HEK293T (cell line): ENCODE measurements at regions not wholly inside any gene's neighbourhood (a gene's known extent, or its start where the extent isn't known, plus 50 kb on each side); places are given as distances from the start of the nearest gene placed in this dataset.

Experiments used
- CTCF ChIA-PET: fragments of 350-600 bp; formaldehyde crosslinking; extraction: SDS; loops from one replicate; lab custom pipeline; 2021; ENCODE audit warnings: antibody characterized with exemption, inconsistent platforms; lab: Yijun Ruan, JAX
- POLR2A ChIA-PET: fragments of 350-600 bp; formaldehyde crosslinking; extraction: SDS; loops from one replicate; lab custom pipeline; 2020; ENCODE audit warnings: antibody characterized with exemption, inconsistent platforms; lab: Yijun Ruan, JAX
- DNase-seq: peaks from one replicate; pipeline ENCODE4 v3.0.0; 2012; ENCODE audit warnings: mixed read lengths; ENCODE audit errors: extremely low spot score
- ARNT ChIP-seq: fragments of 450-650 bp; IDR thresholded peaks from 2 replicates; pipeline ENCODE4 v1.6.1; 2017; ENCODE audit warnings: mild to moderate bottlenecking
- BHLHE40 ChIP-seq: fragments of 450-650 bp; IDR thresholded peaks from 2 replicates; pipeline ENCODE4 v1.6.1; 2016; ENCODE audit warnings: mild to moderate bottlenecking, moderate library complexity, borderline replicate concordance
- CTBP1 ChIP-seq: fragments of 450-650 bp; IDR thresholded peaks from 2 replicates; pipeline ENCODE4 v1.6.1; 2016; ENCODE audit warnings: borderline replicate concordance
- ELF4 ChIP-seq: fragments of 450-650 bp; IDR thresholded peaks from 2 replicates; pipeline ENCODE4 v1.6.1; 2017; ENCODE audit warnings: antibody characterized with exemption
- FOXA1 ChIP-seq: fragments of 450-650 bp; IDR thresholded peaks from 2 replicates; pipeline ENCODE4 v1.6.1; 2016; ENCODE audit warnings: mild to moderate bottlenecking
- FOXK2 ChIP-seq: fragments of 450-650 bp; IDR thresholded peaks from 2 replicates; pipeline ENCODE4 v1.6.1; 2016; ENCODE audit warnings: mild to moderate bottlenecking
- FOXM1 ChIP-seq: fragments of 450-650 bp; IDR thresholded peaks from 2 replicates; pipeline ENCODE4 v1.6.1; 2017; ENCODE audit warnings: mild to moderate bottlenecking, borderline replicate concordance
- HDGF ChIP-seq: fragments of 450-650 bp; IDR thresholded peaks from 2 replicates; pipeline ENCODE4 v1.6.1; 2017; ENCODE audit warnings: antibody characterized with exemption, borderline replicate concordance
- L3MBTL2 ChIP-seq: fragments of 450-650 bp; conservative IDR thresholded peaks from 2 replicates; pipeline ENCODE4 v1.6.1; 2016; ENCODE audit warnings: mild to moderate bottlenecking
- LEF1 ChIP-seq: fragments of 450-650 bp; IDR thresholded peaks from 2 replicates; pipeline ENCODE4 v1.6.1; 2017; ENCODE audit warnings: mild to moderate bottlenecking, borderline replicate concordance
- NFRKB ChIP-seq: fragments of 450-650 bp; IDR thresholded peaks from 2 replicates; pipeline ENCODE4 v1.6.1; 2016; ENCODE audit warnings: mild to moderate bottlenecking, moderate library complexity
- PKNOX1 ChIP-seq: fragments of 450-650 bp; IDR thresholded peaks from 2 replicates; pipeline ENCODE4 v1.6.1; 2016
- SP1 ChIP-seq: fragments of 450-650 bp; IDR thresholded peaks from 2 replicates; pipeline ENCODE4 v1.6.1; 2017
- SUZ12 ChIP-seq: fragments of 450-650 bp; IDR thresholded peaks from 2 replicates; pipeline ENCODE4 v1.6.1; 2016; ENCODE audit warnings: mild to moderate bottlenecking
- TARDBP ChIP-seq: fragments of 450-650 bp; IDR thresholded peaks from 2 replicates; pipeline ENCODE4 v1.6.1; 2016
- ZNF384 ChIP-seq: fragments of 450-650 bp; IDR thresholded peaks from 2 replicates; pipeline ENCODE4 v1.6.1; 2016

GRCh38 chr15:53844634-53845033 lies 85.2 kb upstream of the WDR72 start:
- ChIA-PET POLR2A (no interaction called here), CTCF (no interaction called here)
- no peak for DNase-seq
- TF ChIP-seq ELF4 (no peak), FOXA1 (no peak), FOXK2 (no peak), HDGF (no peak), SUZ12 (no peak), FOXM1 (no peak), ZNF384 (no peak), CTBP1 (no peak), ARNT (no peak), NFRKB (no peak), TARDBP (no peak), BHLHE40 (no peak), LEF1 (no peak), PKNOX1 (no peak), SP1 (no peak), L3MBTL2 (no peak)

GRCh38 chr15:53843869-53844569 lies 84.6 kb upstream of the WDR72 start:
- no peak for DNase-seq
- POLR2A ChIA-PET: no interaction called here
- CTCF ChIA-PET: no interaction called here
- no peak for TF ChIP-seq FOXA1
- no peak for TF ChIP-seq CTBP1
- TF ChIP-seq LEF1: no peak
- TF ChIP-seq SP1: no peak
- no peak for TF ChIP-seq FOXK2
- no peak for TF ChIP-seq SUZ12
- TF ChIP-seq TARDBP: no peak
- TF ChIP-seq HDGF: no peak
- TF ChIP-seq NFRKB: no peak
- TF ChIP-seq FOXM1: no peak
- TF ChIP-seq ELF4: no peak
- TF ChIP-seq PKNOX1: no peak

- DNase-seq: no peak
- CTCF ChIA-PET: no interaction called here
- no peak for TF ChIP-seq HDGF
- TF ChIP-seq FOXA1: no peak
- TF ChIP-seq ARNT: no peak
- TF ChIP-seq LEF1: no peak
- TF ChIP-seq SUZ12: no peak
- no peak for TF ChIP-seq SP1
- POLR2A ChIA-PET: no interaction called here
Observed at GRCh38 chr15:53843166-53843565, 83.7 kb upstream of the WDR72 start.

GRCh38 chr15:53841651-53842050 lies 82.2 kb upstream of the WDR72 start:
- DNase-seq: no peak
- CTCF ChIA-PET: no interaction called here
- no peak for TF ChIP-seq ZNF384
- TF ChIP-seq FOXM1: no peak
- TF ChIP-seq BHLHE40: no peak
- no peak for TF ChIP-seq FOXK2
- POLR2A ChIA-PET: no interaction called here

GRCh38 chr15:53840681-53841080 lies 81.2 kb upstream of the WDR72 start:
- POLR2A ChIA-PET: no interaction called here
- no peak for DNase-seq
- TF ChIP-seq PKNOX1: no peak
- TF ChIP-seq NFRKB: no peak
- no peak for TF ChIP-seq TARDBP
- no peak for TF ChIP-seq BHLHE40
- no peak for TF ChIP-seq FOXA1
- TF ChIP-seq SP1: no peak
- TF ChIP-seq ZNF384: no peak
- no peak for TF ChIP-seq SUZ12
- TF ChIP-seq L3MBTL2: no peak
- no peak for TF ChIP-seq CTBP1
- TF ChIP-seq FOXM1: no peak
- TF ChIP-seq FOXK2: no peak
- TF ChIP-seq LEF1: no peak
- no peak for TF ChIP-seq ARNT
- CTCF ChIA-PET: no interaction called here

- ChIA-PET POLR2A (no interaction called here), CTCF (no interaction called here)
- TF ChIP-seq PKNOX1 (no peak), L3MBTL2 (no peak), LEF1 (no peak), HDGF (no peak), NFRKB (no peak), SUZ12 (no peak), FOXM1 (no peak), FOXK2 (no peak), ARNT (no peak), ZNF384 (no peak), TARDBP (no peak), CTBP1 (no peak), BHLHE40 (no peak), SP1 (no peak), ELF4 (no peak), FOXA1 (no peak)
- DNase-seq: no peak
Observed at GRCh38 chr15:53837263-53837662, 77.8 kb upstream of the WDR72 start.
